HG03196 (cell line): ENCODE measurements at regions not wholly inside any gene's neighbourhood (a gene's known extent, or its start where the extent isn't known, plus 50 kb on each side); places are given as distances from the start of the nearest gene placed in this dataset.
"Not testable (repeated sequence)": the region's sequence is repeated elsewhere in the genome, so short reads cannot be mapped to it uniquely, and the experiment has no call there.

Source experiments
- ATAC-seq: cut with Tn5 transposase; IDR thresholded peaks from one replicate; pipeline ENCODE4 v1.9.1; 2021; ENCODE audit not compliant: unreplicated experiment

DNA sequence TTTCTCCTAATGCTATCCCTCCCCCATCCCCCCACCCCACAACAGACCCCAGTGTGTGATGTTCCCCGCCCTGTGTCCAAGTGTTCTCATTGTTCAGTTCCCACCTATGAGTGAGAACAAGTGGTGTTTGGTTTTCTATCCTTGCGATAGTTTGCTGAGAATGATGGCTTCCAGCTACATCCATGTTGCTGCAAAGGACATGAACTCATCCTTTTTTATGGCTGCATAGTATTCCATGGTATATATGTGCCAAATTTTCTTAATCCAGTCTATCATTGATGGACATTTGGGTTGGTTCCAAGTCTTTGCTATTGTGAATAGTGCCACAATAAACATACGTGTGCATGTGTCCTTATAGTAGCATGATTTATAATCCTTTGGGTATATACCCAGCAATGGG, 83.6 kb upstream of the CALCR start:
- not testable (repeated sequence) for ATAC-seq

DNA sequence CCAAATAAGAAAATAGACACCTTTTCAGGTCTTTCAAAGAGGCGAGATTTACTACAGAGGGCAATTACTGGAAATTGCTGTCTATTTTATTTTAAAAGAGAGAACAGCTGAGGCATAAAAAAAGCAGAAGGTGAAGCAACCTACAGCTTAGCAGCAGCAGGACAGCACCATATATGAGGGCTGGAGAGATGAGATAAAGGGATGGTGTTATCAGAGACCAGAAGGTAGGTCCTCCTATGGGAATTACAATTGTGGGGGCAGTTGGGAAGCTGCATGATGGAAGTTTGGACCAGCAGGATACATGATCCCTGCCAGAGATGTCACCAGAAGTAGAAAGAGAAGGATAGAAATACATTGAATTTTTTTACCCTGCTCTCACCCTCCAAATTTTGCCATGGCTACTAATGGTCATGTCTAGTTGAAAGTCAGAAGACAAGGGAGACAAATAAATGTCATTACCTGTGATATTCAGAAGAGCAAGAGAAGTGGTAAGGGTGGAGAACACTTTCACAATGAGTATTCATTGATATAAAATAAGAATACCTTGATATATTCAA, 77.2 kb upstream of the CALCR start:
- ATAC-seq = no peak

DNA sequence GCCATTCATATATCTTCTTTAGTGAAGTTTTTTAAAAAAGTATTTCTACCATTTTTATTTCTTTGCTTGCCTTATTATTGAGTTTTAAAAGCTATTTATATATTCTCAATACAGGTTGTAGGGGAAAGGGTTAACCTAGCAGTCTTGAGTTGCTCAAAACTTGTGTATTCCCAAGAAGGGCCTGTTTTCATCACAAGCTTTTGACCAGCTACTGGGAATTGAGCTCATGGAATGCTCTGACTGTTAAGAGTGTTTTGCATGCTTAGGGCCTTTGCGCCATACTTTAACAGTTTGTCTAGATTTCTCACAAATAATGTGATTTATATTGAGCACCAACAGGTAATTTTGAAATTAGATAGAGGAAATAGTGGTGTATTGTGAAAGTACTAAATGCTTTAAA, 72.0 kb upstream of the CALCR start:
- no peak for ATAC-seq

DNA sequence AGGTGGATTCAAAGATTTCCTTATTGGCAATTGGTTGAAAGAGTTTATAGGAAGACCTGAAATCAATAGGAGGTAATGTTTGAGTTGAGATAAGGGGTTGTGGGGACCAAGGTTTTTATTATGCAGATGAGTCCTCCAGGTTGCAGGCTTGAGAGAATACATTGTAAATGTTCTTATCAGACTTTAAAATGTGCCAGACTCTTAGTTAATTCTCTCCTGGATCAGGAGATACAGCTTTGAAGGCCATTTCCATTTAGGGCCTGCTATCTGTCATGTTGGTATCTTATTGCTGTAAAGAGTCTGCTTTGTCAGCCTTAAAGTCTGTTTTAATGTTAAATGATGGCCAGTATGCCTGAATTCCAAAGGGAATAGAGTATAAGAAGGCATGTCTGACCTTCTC, 61.8 kb upstream of the CALCR start:
- no peak for ATAC-seq

DNA sequence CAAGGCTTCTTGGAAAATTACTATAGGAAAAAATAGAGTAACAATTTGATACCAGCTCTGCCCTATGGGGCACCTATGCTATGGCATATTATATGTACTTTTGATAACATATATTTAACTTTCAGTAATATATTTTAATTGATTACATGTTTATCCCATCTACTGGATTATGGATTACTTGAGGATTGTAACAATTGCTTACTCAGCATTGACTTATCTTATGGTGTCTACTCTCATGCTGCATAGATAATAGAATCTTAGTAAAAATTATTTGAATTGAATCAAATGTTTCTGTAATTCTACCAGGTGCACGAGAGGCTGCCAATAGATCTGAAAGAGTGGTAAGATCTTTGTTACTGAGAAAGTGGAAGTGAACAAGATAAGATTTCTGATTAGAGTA, 57.8 kb upstream of the CALCR start:
- no peak for ATAC-seq

DNA sequence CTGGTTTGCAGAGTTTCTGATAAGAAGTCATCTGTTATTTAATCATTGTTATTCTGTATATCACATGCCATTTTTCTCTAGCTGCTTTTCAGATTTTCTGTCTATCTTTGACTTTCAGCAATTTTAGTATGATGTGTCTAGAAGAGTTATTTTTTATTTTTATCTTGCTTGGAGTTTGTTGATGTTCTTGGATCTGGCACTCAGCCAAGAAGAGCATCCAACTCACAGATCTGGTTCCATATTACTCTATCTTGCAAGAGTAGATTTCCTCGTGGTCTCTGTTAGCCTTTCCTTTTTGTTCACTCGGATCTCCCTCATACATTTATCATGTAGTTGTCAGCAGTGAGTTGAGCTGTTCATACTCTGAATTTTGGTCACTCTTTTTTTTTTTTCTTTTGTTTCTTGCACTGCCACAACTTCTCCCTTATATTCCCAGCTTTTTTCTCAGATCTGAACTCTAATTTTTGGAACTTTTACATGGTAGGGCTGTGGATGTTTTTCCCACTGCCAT, 54.8 kb upstream of the CALCR start:
- no peak for ATAC-seq

DNA sequence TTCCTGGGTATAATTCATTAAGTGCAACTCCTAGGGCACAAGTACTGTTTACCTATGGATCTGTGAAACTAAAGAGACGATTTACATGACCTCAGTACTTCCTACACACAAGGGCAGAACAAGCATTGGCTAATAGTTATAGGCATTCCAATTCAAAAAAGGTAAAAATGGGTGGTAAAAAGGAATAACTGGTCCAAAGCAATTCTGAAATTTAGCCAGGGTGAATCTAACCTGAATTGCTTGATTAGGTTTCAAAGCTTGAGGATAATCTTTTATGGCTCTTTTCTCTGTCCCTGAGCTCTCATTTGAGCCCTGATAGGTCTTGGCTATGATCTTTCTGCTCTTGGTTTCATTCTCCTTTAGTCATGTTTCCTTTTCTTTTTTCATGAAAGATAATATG, 52.3 kb upstream of the CALCR start:
- no peak for ATAC-seq
